C4-2B (cell line): ENCODE measurements at regions not wholly inside any gene's neighbourhood (a gene's known extent, or its start where the extent isn't known, plus 50 kb on each side); places are given as distances from the start of the nearest gene placed in this dataset.

Experiments used
- H3K27ac ChIP-seq: fragments of 450-650 bp; 2 replicates; pipeline ENCODE4 v1.5.1; 2017
- ZFX ChIP-seq: fragments of 450-650 bp; IDR thresholded peaks from 2 replicates; pipeline ENCODE4 v1.6.1; 2017
- TF ChIP-seq, protein P1 (sequence below): fragments of 450-650 bp; conservative IDR thresholded peaks from 2 replicates; pipeline ENCODE4 v1.5.1; 2017; ENCODE audit warnings: mild to moderate bottlenecking

- no peak overlapping the region for H3K27ac ChIP-seq
- TF ChIP-seq, protein P1, sequence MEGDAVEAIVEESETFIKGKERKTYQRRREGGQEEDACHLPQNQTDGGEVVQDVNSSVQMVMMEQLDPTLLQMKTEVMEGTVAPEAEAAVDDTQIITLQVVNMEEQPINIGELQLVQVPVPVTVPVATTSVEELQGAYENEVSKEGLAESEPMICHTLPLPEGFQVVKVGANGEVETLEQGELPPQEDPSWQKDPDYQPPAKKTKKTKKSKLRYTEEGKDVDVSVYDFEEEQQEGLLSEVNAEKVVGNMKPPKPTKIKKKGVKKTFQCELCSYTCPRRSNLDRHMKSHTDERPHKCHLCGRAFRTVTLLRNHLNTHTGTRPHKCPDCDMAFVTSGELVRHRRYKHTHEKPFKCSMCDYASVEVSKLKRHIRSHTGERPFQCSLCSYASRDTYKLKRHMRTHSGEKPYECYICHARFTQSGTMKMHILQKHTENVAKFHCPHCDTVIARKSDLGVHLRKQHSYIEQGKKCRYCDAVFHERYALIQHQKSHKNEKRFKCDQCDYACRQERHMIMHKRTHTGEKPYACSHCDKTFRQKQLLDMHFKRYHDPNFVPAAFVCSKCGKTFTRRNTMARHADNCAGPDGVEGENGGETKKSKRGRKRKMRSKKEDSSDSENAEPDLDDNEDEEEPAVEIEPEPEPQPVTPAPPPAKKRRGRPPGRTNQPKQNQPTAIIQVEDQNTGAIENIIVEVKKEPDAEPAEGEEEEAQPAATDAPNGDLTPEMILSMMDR = no peak
- no peak for TF ChIP-seq ZFX
Observed at GRCh38 chr3:4222574-4223175, 80.5 kb upstream of the SETMAR start.

GRCh38 chr3:4223777-4224176, 79.4 kb upstream of the SETMAR start:
- no peak for TF ChIP-seq ZFX
- TF ChIP-seq, protein P1 = no peak
- H3K27ac ChIP-seq = no peak overlapping the region

- TF ChIP-seq, protein P1 = no peak
- TF ChIP-seq ZFX = no peak
Observed at GRCh38 chr3:4224331-4224730, 78.8 kb upstream of the SETMAR start.

DNA sequence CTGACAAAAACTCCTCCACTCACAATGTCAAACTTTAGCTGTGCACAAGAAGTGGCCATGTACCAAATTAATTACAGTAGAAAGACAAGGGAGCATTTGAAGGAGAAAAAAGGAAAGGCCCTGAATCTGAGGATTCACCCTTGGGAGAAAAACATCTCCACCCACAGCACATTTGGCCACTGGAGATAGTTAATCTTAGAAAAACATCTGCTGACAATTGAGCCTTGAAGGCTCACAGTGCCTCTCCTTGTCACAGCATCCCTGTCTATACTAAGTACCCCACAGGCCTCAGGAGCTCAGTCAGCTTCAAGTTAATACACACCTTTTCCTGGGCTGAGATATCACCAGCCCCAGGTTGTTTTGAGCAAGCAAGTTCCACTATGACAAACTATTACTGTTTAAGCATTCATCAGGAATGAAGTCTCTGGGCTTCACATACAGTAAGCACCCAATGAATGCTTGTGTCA, 78.1 kb upstream of the SETMAR start:
- no peak overlapping the region for H3K27ac ChIP-seq
- TF ChIP-seq, protein P1 = no peak
- no peak for TF ChIP-seq ZFX

More at GRCh38 chr3:4224331-4224730, 78.8 kb upstream of the SETMAR start:
- H3K27ac ChIP-seq = no peak overlapping the region

GRCh38 chr3:4228295-4228694, 74.9 kb upstream of the SETMAR start:
- no peak for TF ChIP-seq ZFX
- TF ChIP-seq, protein P1 = no peak
- no peak overlapping the region for H3K27ac ChIP-seq

DNA sequence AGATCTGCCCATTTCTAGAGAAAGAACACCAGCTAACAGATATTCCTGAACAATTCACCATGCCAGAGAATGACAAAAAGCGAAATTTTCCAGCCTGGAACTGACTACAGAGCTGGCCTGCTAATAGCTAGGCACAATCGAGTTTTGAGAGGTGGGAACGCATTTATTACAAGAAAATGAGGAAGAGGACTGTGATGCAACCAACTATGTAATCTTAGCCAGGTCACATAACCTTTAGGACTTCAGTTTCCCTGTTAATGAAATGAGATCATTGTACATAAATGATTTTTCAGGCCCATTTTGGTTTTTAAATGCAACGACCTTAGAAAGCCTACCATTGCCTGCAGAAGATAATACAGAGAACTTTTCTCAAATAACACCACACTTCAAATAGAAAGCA, 72.1 kb upstream of the SETMAR start:
- H3K27ac ChIP-seq = no peak overlapping the region
- TF ChIP-seq, protein P1 = no peak
- no peak for TF ChIP-seq ZFX

GRCh38 chr3:4232798-4233197, 70.4 kb upstream of the SETMAR start:
- H3K27ac ChIP-seq = no peak overlapping the region
- no peak for TF ChIP-seq ZFX
- TF ChIP-seq, protein P1 = no peak
